HCT116 (cell line): ENCODE measurements at regions not wholly inside any gene's neighbourhood (a gene's known extent, or its start where the extent isn't known, plus 50 kb on each side); places are given as distances from the start of the nearest gene placed in this dataset.

ENCODE experiments used
- ATAC-seq: fragments of 200-7000 bp; cut with Tn5 transposase; 2 replicates; pipeline ENCODE4 v1.9.1; 2020; ENCODE audit warnings: mild to moderate bottlenecking, moderate library complexity
- BruUV-seq: library from RNA; stranded (reverse); fragments of 400-500 nt; replicated peaks from 2 replicates; lab custom pipeline; 2021; lab: Mats Ljungman, UMichigan
- CTCF ChIA-PET: fragments of 300-600 bp; sonication (Branson Sonifier 250); formaldehyde crosslinking; loops from one replicate; lab custom pipeline; 2021; ENCODE audit warnings: antibody characterized with exemption; lab: Charles Lee
- POLR2A ChIA-PET: fragments of 300-600, 350-600 bp; sonication (Branson Sonifier 250); formaldehyde crosslinking; loops from one replicate; lab custom pipeline; 2021; ENCODE audit warnings: antibody characterized with exemption; lab: Charles Lee
- RAD21 ChIA-PET, 2 experiments: fragments of 300-600 bp; sonication (Branson Sonifier 250); formaldehyde crosslinking; loops; one replicate each; lab custom pipeline; 2023; ENCODE audit warnings: low total read pairs in 2 of 2; ENCODE audit not compliant: uncharacterized antibody in 2 of 2, unreplicated experiment in 2 of 2, low non-redundant PET in 1 of 2; lab: Charles Lee
- DNase-seq: peaks from one replicate; pipeline ENCODE4 v3.0.0-alpha.2; 2010; ENCODE audit warnings: low read depth, low spot score
- H2AFZ ChIP-seq: fragments of 200-600 bp; shearing (Covaris generic), sonication (generic); 2 replicates; pipeline ENCODE4 v1.6.1; 2017; ENCODE audit warnings: low read depth, mixed run types, mixed read lengths, antibody characterized with exemption, low read length; ENCODE audit not compliant: poor library complexity, severe bottlenecking
- H3K27ac ChIP-seq: 2 replicates; pipeline ENCODE4 v1.5.1; 2012; ENCODE audit warnings: low read depth, low read length
- H3K27me3 ChIP-seq: fragments of 200-600 bp; sonication (generic); 2 replicates; pipeline ENCODE4 v1.6.1; 2016; ENCODE audit warnings: mixed run types, low read length, mixed read lengths; ENCODE audit not compliant: insufficient read depth
- H3K36me3 ChIP-seq, 2 experiments: fragments of 200-500 bp in 1 of 2; fragments of 200-600 bp in 1 of 2; sonication (Bioruptor generic) in 1 of 2; sonication (generic) in 1 of 2; 2 replicates each; pipeline versions ENCODE4 v1.5.1 to v1.6.1; 2014 to 2016; ENCODE audit warnings: low read length in 2 of 2, inconsistent platforms in 1 of 2, mixed read lengths in 1 of 2, mixed run types in 1 of 2; ENCODE audit not compliant: insufficient read depth in 2 of 2, control insufficient read depth in 1 of 2
- H3K4me1 ChIP-seq, 2 experiments: fragments of 200-600 bp in 1 of 2; sonication (generic) in 1 of 2; 2 replicates each; pipeline versions ENCODE4 v1.5.1 to v1.6.1; 2012 to 2017; ENCODE audit warnings: low read length in 2 of 2, inconsistent platforms in 1 of 2, mild to moderate bottlenecking in 1 of 2, mixed read lengths in 1 of 2, mixed run types in 1 of 2, moderate library complexity in 1 of 2; ENCODE audit not compliant: insufficient read depth in 2 of 2, control insufficient read depth in 1 of 2
- H3K4me2 ChIP-seq: fragments of 200-600 bp; sonication (generic); 2 replicates; pipeline ENCODE4 v1.6.1; 2017; ENCODE audit warnings: mixed run types, low read length, mixed read lengths
- H3K4me3 ChIP-seq, 2 experiments: fragments of 200-600 bp in 1 of 2; sonication (generic) in 1 of 2; replicated peaks in 1 of 2; 2 replicates each; pipeline ENCODE4 v1.5.1; 2011 to 2016; ENCODE audit warnings: low read length in 2 of 2, control low read depth in 1 of 2, low read depth in 1 of 2, mild to moderate bottlenecking in 1 of 2, mixed read lengths in 1 of 2, mixed run types in 1 of 2
- H3K79me2 ChIP-seq: fragments of 200-600 bp; sonication (generic); 2 replicates; pipeline ENCODE4 v1.6.1; 2017; ENCODE audit warnings: mild to moderate bottlenecking, mixed run types, low read length, moderate library complexity, mixed read lengths; ENCODE audit not compliant: insufficient read depth
- H3K9ac ChIP-seq: fragments of 200-600 bp; sonication (generic); 2 replicates; pipeline ENCODE4 v1.6.1; 2016; ENCODE audit warnings: low read length, mixed read lengths
- H3K9me2 ChIP-seq: fragments of 200-600 bp; sonication (generic), shearing (Covaris generic); 2 replicates; pipeline ENCODE4 v1.6.1; 2017; ENCODE audit warnings: mixed run types, mild to moderate bottlenecking, moderate library complexity; ENCODE audit not compliant: insufficient read depth
- H3K9me3 ChIP-seq, 2 experiments: fragments of 200-500 bp in 1 of 2; fragments of 200-600 bp in 1 of 2; sonication (Bioruptor generic) in 1 of 2; sonication (generic) in 1 of 2; 2 replicates each; pipeline ENCODE4 v1.6.1; 2014 to 2017; ENCODE audit warnings: low read length in 2 of 2, mixed read lengths in 2 of 2, inconsistent platforms in 1 of 2, low read depth in 1 of 2, mild to moderate bottlenecking in 1 of 2, mixed run types in 1 of 2, moderate library complexity in 1 of 2; ENCODE audit not compliant: control insufficient read depth in 1 of 2, insufficient read depth in 1 of 2
- H4K20me1 ChIP-seq: fragments of 200-600 bp; sonication (generic), shearing (Covaris generic); 2 replicates; pipeline ENCODE4 v1.6.1; 2017; ENCODE audit warnings: mixed run types, mild to moderate bottlenecking, moderate library complexity; ENCODE audit not compliant: insufficient read depth
- CTCF ChIP-seq, 3 experiments: fragments of 200-600 bp in 1 of 3; sonication (generic) in 1 of 3; IDR thresholded peaks in 2 of 3; conservative IDR thresholded peaks in 1 of 3; 2 replicates each; pipeline ENCODE4 v1.5.1; 2012 to 2017; ENCODE audit warnings: low read depth in 2 of 3, low read length in 2 of 3, antibody characterized with exemption in 1 of 3, borderline replicate concordance in 1 of 3, control low read depth in 1 of 3, mild to moderate bottlenecking in 1 of 3, mixed read lengths in 1 of 3, mixed run types in 1 of 3, moderate library complexity in 1 of 3; ENCODE audit not compliant: insufficient read depth in 1 of 3
- EGR1 ChIP-seq: IDR thresholded peaks from 2 replicates; pipeline ENCODE4 v1.6.1; 2012; ENCODE audit warnings: low read depth
- ELF1 ChIP-seq: IDR thresholded peaks from 2 replicates; pipeline ENCODE4 v1.6.1; 2012; ENCODE audit warnings: low read depth, borderline replicate concordance
- EZH2phosphoT487 ChIP-seq: fragments of 200-600 bp; IDR thresholded peaks from 2 replicates; pipeline ENCODE4 v1.6.1; 2018; ENCODE audit warnings: antibody characterized with exemption, borderline replicate concordance
- JUND ChIP-seq: IDR thresholded peaks from 2 replicates; pipeline ENCODE4 v1.6.1; 2012
- MAX ChIP-seq: IDR thresholded peaks from 2 replicates; pipeline ENCODE4 v1.6.1; 2012
- POLR2AphosphoS5 ChIP-seq: IDR thresholded peaks from 2 replicates; pipeline ENCODE4 v1.6.1; 2011; ENCODE audit warnings: mild to moderate bottlenecking, low read depth, low read length, moderate library complexity
- REST ChIP-seq: IDR thresholded peaks from 2 replicates; pipeline ENCODE4 v1.6.1; 2012; ENCODE audit warnings: low read depth
- TCF7L2 ChIP-seq: IDR thresholded peaks from 2 replicates; pipeline ENCODE4 v1.7.0; 2011; ENCODE audit warnings: borderline replicate concordance, inconsistent platforms; ENCODE audit not compliant: insufficient read depth, insufficient read length; ENCODE audit errors: extremely low read depth
- YY1 ChIP-seq: IDR thresholded peaks from 2 replicates; pipeline ENCODE4 v1.6.1; 2011; ENCODE audit warnings: low read length, low read depth, moderate library complexity, mild to moderate bottlenecking; ENCODE audit not compliant: insufficient replicate concordance; ENCODE audit errors: extremely low read depth
- ZFX ChIP-seq: fragments of 450-650 bp; IDR thresholded peaks from 2 replicates; pipeline ENCODE4 v1.6.1; 2017
- intact Hi-C: fragments of 100-400 bp; cut with micrococcal nuclease; formaldehyde crosslinking; loops from 2 replicates; pipeline ENCODE4 v1.10.0; 2022

GRCh38 chr13:70945506-70945905 lies 837.3 kb upstream of the KLHL1 start:
- RAD21 ChIA-PET, result no interaction called here
- Histone ChIP-seq H3K9ac (no peak overlapping the region), H4K20me1 (no peaks in the 10 kb centered on the region), H3K9me2 (no peaks in the 10 kb centered on the region), H3K4me3 (no peak overlapping the region), H3K27ac (no peak overlapping the region), H3K9me3 (no peaks in the 10 kb centered on the region; a peak in 1 of 4 replicates), H2AFZ (no peak overlapping the region), H3K36me3 (no peaks in the 10 kb centered on the region)
- no peak for ATAC-seq
- no peak for DNase-seq
- BruUV-seq, result no TSS peak
- POLR2A ChIA-PET, result no interaction called here
- no peak for TF ChIP-seq TCF7L2
- TF ChIP-seq JUND, result no peak
- TF ChIP-seq MAX, result no peak
- TF ChIP-seq EZH2phosphoT487, result no peak
- no peak for TF ChIP-seq CTCF (IDR thresholded peaks at IDR 0.05 in 2 of 3, conservative IDR thresholded peaks at IDR 0.05 in 1 of 3; ENCODE audit: borderline replicate concordance in 1 of 3, insufficient read depth in 1 of 3, low read depth in 2 of 3, low read length in 2 of 3)
- no peak for TF ChIP-seq ZFX
- no peak for TF ChIP-seq ELF1
- TF ChIP-seq POLR2AphosphoS5, result no peak
- TF ChIP-seq EGR1, result no peak
- TF ChIP-seq REST, result no peak
- no peak for TF ChIP-seq YY1
- TF ChIP-seq, all 23 proteins: peak for 0
- CTCF ChIA-PET, result no interaction called here
- H3K4me2 ChIP-seq, result no peak overlapping the region
- H3K4me1 ChIP-seq, result no peaks in the 10 kb centered on the region
- intact Hi-C loops, result no loop called here
- H3K27me3 ChIP-seq, result no peaks in the 10 kb centered on the region
- no peaks in the 10 kb centered on the region for H3K79me2 ChIP-seq
